ENCODE measurements at regions not wholly inside any gene's neighbourhood (a gene's known extent, or its start where the extent isn't known, plus 50 kb on each side); places are given as distances from the start of the nearest gene placed in this dataset.
"Not testable (repeated sequence)": the region's sequence is repeated elsewhere in the genome, so short reads cannot be mapped to it uniquely, and the experiment has no call there.

DNA sequence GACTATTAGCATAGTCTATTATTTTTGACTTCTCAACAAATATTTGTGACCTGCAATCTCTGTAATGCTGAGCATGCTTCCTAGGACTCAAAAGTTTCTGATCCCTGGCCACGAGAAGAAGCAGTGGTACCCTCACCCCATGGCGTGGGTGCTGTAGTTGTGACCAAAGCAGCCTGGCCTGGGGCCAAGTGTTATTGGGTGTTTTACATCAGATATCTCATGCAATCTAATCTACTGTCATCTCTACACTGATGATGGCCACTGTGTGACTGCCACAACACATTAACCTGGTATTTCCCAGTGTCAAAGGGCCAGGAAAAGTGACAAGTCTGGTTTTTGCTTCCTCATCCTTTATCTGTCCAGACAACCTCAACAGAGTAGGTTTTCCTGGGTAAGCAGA, 80.8 kb upstream of the WIPF1 start:
- no peak overlapping the region for H3K4me3 Mint-ChIP-seq
- peaks cover 23% of the 10 kb centered on the region for H3K4me1 Mint-ChIP-seq
- no peak overlapping the region for H3K27ac Mint-ChIP-seq
- no peaks in the 10 kb centered on the region for H3K27me3 Mint-ChIP-seq
- ATAC-seq = no peak
- no peaks in the 10 kb centered on the region for H3K36me3 Mint-ChIP-seq
- no peaks in the 10 kb centered on the region for H3K9me3 Mint-ChIP-seq

- Mint-ChIP-seq H3K9me3 (peaks cover 4% of the 10 kb centered on the region), H3K4me3 (no peak overlapping the region), H3K4me1 (peaks cover 7% of the 10 kb centered on the region), H3K27ac (no peak overlapping the region), H3K36me3 (peaks cover 7% of the 10 kb centered on the region), H3K27me3 (no peaks in the 10 kb centered on the region)
- no peak for ATAC-seq
Measured at GRCh38 chr2:174675615-174676014, 78.0 kb upstream of the WIPF1 start.

DNA sequence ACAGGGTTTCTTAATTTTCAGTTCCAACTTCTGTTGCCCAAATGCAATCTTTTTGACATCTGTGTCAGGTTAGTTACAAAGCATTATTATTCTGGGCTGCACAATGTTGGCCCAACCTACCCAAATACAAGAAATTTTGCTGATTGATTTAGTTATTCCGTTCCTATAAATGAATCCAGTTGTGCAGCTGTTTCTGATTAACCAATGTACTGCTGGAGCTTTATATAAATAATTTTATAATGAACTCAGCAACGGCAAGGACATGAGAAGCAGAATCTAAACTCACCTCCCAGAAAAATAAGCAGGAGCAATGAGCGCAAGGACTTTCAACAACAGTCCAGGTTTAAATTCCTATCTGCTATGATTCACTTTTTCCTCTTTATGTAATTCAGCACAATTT, 76.3 kb upstream of the WIPF1 start:
- peaks cover 4% of the 10 kb centered on the region for H3K9me3 Mint-ChIP-seq
- peaks cover 7% of the 10 kb centered on the region for H3K36me3 Mint-ChIP-seq
- no peak overlapping the region for H3K27ac Mint-ChIP-seq
- ATAC-seq = no peak
- no peak overlapping the region for H3K4me3 Mint-ChIP-seq
- no peaks in the 10 kb centered on the region for H3K27me3 Mint-ChIP-seq
- H3K4me1 Mint-ChIP-seq = no peaks in the 10 kb centered on the region

- Mint-ChIP-seq H3K27ac (no peak overlapping the region), H3K4me3 (no peak overlapping the region), H3K36me3 (peaks cover 7% of the 10 kb centered on the region), H3K4me1 (no peaks in the 10 kb centered on the region), H3K27me3 (no peaks in the 10 kb centered on the region), H3K9me3 (peaks cover 4% of the 10 kb centered on the region)
- no peak for ATAC-seq
Measured at GRCh38 chr2:174673440-174673839, 75.8 kb upstream of the WIPF1 start.

DNA sequence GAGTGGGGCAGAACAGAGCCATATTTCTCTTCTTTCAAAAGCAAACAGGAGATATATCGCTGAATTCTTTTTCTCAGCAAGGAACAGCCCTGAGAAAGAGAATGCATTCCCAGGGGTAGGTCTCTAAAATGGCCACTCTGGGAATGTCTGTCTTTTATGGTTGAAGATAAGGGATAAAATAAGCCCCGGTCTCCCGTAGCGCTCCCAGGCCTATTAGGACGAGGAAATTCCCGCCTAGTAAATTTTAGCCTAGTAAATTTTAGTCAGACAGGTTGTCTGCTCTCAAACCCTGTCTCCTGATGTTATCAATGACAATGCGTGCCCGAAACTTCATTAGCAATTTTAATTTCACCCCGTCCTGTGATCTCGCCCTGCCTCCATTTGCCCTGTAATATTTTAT, 73.9 kb upstream of the WIPF1 start:
- not testable (repeated sequence) for H3K36me3 Mint-ChIP-seq, H3K9me3 Mint-ChIP-seq, ATAC-seq, H3K4me3 Mint-ChIP-seq, H3K27ac Mint-ChIP-seq, H3K27me3 Mint-ChIP-seq
- peaks cover 14% of the 10 kb centered on the region for H3K4me1 Mint-ChIP-seq

DNA sequence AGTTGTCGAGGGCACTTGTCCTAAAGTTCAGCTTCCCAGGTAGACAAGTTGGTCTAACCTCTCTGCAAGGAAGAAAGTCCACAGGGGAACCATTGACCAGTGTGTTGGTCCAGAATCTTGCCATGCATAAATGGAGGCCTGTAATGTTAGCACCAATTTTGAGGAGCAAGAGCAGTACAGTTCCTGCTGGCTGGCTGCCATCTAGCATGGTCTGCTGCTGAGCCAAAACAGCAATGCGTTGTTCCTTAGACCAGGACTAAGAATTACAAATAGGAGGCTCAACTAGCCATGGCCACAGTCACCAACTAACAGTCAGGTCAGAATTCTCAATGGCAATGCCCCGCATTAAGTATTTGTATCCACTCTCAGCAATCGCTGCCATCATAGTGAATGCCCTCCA, 72.8 kb upstream of the WIPF1 start:
- peaks cover 18% of the 10 kb centered on the region for H3K4me1 Mint-ChIP-seq
- H3K4me3 Mint-ChIP-seq = no peak overlapping the region
- H3K9me3 Mint-ChIP-seq = peaks cover 4% of the 10 kb centered on the region
- peaks cover 7% of the 10 kb centered on the region for H3K36me3 Mint-ChIP-seq
- no peaks in the 10 kb centered on the region for H3K27me3 Mint-ChIP-seq
- H3K27ac Mint-ChIP-seq = no peak overlapping the region
- ATAC-seq = no peak

- Mint-ChIP-seq H3K27me3 (no peaks in the 10 kb centered on the region), H3K4me3 (no peak overlapping the region), H3K36me3 (peaks cover 7% of the 10 kb centered on the region), H3K9me3 (peaks cover 4% of the 10 kb centered on the region), H3K27ac (no peak overlapping the region), H3K4me1 (peaks cover 28% of the 10 kb centered on the region)
- ATAC-seq = no peak
Measured at GRCh38 chr2:174669336-174669735, 71.7 kb upstream of the WIPF1 start.

DNA sequence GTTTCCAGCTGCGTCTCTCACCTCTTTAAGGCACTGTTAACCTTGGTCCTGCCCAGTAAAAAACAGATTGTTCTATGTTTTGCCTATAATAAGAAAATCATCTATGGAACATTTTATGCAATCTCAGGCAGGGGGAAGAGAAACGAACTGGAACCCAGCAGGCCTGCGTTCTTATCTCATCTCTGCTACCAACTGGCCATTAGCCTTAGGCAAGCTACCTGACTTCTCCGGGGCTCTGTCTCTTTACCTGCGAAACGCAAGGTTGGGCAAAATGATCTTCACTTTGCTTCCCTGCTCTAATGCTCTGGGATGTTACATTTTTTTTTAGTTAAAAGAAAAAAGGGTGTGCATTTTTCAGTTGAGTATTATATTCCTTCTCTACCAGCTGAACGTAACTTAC, 70.5 kb upstream of the WIPF1 start:
- H3K9me3 Mint-ChIP-seq = peaks cover 4% of the 10 kb centered on the region
- no peaks in the 10 kb centered on the region for H3K27me3 Mint-ChIP-seq
- peaks cover 7% of the 10 kb centered on the region for H3K36me3 Mint-ChIP-seq
- H3K4me3 Mint-ChIP-seq = no peak overlapping the region
- H3K4me1 Mint-ChIP-seq = peaks cover 38% of the 10 kb centered on the region
- ATAC-seq = no peak
- H3K27ac Mint-ChIP-seq = no peak overlapping the region

- no peak for ATAC-seq
- no peak overlapping the region for H3K4me3 Mint-ChIP-seq
- peaks cover 4% of the 10 kb centered on the region for H3K9me3 Mint-ChIP-seq
- peaks cover 7% of the 10 kb centered on the region for H3K36me3 Mint-ChIP-seq
- no peaks in the 10 kb centered on the region for H3K27me3 Mint-ChIP-seq
- peaks cover 44% of the 10 kb centered on the region for H3K4me1 Mint-ChIP-seq
- H3K27ac Mint-ChIP-seq = no peak overlapping the region
Measured at GRCh38 chr2:174667250-174667860, 69.8 kb upstream of the WIPF1 start.

GRCh38 chr2:174666845-174667244, 69.2 kb upstream of the WIPF1 start:
- peak overlapping the region; percentile 0 for H3K27ac Mint-ChIP-seq

DNA sequence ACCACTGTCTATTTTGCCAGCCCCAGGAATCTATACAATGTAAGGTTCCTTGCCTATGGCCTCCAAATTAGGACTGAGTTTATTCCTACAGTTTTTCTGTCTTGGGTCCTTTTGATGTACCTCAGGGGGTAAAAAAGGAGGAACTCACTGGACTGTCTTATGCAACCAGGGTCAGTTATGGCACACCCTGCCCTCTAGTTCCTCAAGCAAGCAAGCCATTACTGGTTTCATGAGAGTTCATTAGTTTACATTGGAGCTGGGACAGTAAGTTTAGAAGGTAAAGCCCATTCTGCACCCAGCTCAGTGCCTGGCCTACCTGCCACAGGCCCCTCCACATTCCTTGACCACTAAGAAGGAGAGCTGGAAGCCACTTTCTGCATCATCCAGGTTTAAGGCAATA, 68.7 kb upstream of the WIPF1 start:
- Mint-ChIP-seq H3K27ac (peak overlapping the region; percentile 0), H3K36me3 (no peaks in the 10 kb centered on the region), H3K9me3 (no peaks in the 10 kb centered on the region), H3K4me3 (no peak overlapping the region), H3K4me1 (peaks cover 44% of the 10 kb centered on the region), H3K27me3 (no peaks in the 10 kb centered on the region)
- ATAC-seq = no peak

More at GRCh38 chr2:174666845-174667244, 69.2 kb upstream of the WIPF1 start:
- Mint-ChIP-seq H3K4me3 (no peak overlapping the region), H3K9me3 (peaks cover 2% of the 10 kb centered on the region), H3K4me1 (peaks cover 44% of the 10 kb centered on the region), H3K27me3 (no peaks in the 10 kb centered on the region), H3K36me3 (peaks cover 3% of the 10 kb centered on the region)
- no peak for ATAC-seq

DNA sequence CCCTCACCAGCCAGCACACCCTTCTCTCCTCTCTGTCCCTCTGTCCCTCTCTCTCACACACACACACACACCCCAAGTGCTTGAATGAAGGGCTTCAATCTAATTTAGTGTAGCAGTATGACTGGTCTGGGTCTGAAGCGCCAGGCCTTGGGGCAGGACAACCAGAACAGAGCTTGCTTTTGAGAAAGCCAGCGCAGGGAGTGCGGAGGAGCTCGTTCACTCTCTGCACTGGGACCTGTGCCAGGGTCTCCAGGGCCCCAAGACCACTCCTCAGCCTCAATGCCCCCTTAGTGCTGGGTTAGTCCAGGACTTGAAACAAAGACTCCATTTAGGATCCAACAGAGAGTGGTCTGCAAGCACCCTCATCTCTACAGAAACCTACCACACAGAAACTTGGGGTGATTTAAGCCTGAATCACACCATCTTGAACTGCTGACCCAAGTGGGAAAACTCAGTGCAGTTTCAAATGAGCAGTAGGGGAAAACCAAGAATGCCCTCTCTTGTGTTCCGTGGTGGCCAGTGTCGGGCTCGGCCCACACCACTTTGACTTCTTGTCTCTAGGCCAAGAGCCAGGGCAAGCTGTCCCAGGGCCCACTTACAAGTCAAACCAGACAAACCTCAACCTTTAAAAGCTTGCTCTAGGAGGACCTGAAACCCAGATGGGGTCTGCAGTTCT, 66.6 kb upstream of the WIPF1 start:
- peak overlapping the region; percentile 76 for H3K27ac Mint-ChIP-seq
- ATAC-seq = peak; percentile 85
- no peaks in the 10 kb centered on the region for H3K27me3 Mint-ChIP-seq
- peaks cover 51% of the 10 kb centered on the region for H3K4me1 Mint-ChIP-seq
- H3K9me3 Mint-ChIP-seq = no peaks in the 10 kb centered on the region
- H3K36me3 Mint-ChIP-seq = no peaks in the 10 kb centered on the region
- H3K4me3 Mint-ChIP-seq = peak overlapping the region; percentile 25

- Mint-ChIP-seq H3K27ac (peak overlapping the region; percentile 76), H3K4me1 (peaks cover 52% of the 10 kb centered on the region), H3K9me3 (no peaks in the 10 kb centered on the region), H3K27me3 (no peaks in the 10 kb centered on the region), H3K36me3 (no peaks in the 10 kb centered on the region), H3K4me3 (no peak overlapping the region)
- ATAC-seq = no peak
Measured at GRCh38 chr2:174663550-174663949, 65.9 kb upstream of the WIPF1 start.

DNA sequence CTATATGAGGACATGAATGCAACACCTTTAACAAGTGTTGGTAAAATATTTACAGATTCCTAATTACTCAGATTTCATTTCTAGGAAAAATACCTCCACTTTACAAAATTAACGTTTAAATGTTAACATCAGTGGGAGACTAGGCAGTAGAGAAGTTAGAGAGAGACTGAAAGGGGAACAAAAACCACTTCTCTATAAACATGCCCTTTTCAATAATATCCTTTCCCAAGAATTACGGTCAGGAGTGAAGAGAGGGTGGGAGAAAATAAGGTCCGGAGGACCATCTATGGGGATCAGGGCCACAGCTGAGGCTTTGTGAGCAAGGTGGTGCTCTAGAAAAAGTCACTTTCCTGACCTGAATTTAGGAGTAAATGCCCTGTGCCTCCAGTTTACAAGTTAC, 65.3 kb upstream of the WIPF1 start:
- Mint-ChIP-seq H3K4me1 (peaks cover 51% of the 10 kb centered on the region), H3K9me3 (no peaks in the 10 kb centered on the region), H3K36me3 (no peaks in the 10 kb centered on the region), H3K27me3 (no peaks in the 10 kb centered on the region), H3K4me3 (peak overlapping the region; percentile 7), H3K27ac (peak overlapping the region; percentile 76)
- ATAC-seq = peak; percentile 14

DNA sequence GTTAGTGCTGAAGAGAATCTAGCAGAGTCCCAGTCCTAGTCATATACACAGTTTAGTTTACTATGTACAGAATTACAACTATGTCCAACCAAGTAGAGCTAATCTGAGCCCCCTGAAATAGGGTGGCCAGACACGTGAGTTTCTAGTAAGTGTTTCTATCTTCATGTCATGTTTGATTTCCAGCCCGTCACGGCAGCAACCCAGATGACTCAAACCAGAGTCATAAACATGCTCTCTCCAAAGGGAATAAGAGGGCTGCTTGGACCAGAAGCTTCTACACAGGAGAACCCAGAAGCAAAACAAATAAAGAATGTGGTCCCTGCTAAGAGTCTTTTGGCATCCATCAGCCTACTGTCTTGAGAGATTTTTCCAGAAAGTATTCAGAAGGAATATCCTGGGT, 64.9 kb upstream of the WIPF1 start:
- no peaks in the 10 kb centered on the region for H3K9me3 Mint-ChIP-seq
- H3K27me3 Mint-ChIP-seq = no peaks in the 10 kb centered on the region
- H3K4me1 Mint-ChIP-seq = peaks cover 47% of the 10 kb centered on the region
- H3K36me3 Mint-ChIP-seq = no peaks in the 10 kb centered on the region
- H3K27ac Mint-ChIP-seq = peak overlapping the region; percentile 76
- H3K4me3 Mint-ChIP-seq = no peak overlapping the region
- no peak for ATAC-seq

DNA sequence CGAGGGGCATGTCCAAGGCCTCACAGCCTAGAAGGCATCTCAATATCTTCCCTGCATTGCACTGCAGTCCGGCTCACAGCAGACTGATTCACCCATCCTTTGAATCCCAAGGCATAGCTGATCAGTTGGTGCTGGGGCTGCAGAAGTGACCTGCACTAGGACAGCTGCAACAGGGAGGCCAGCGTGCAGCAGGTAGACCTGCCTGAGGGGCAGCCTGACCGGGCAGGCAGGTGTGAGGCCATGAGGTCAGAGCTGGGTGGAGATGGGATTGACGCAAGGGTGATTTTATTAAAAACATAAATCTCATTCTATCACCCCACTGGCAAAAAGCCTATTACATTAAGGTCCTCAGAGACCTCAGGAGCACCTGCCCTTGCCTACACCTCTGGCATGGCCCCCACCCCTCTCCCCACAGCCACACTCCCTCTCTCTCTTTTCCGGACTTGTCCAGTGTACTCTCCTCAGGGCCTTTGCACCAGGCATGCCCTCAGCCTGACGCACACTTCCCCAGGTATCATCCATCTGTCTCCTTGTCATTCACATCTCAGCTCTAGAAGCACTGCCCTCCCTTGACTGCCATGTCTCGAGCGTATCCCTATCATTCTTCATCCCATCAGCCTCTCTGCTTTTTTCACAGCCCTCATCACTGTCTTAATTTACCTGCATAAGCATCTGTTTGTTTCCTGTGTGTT, 63.5 kb upstream of the WIPF1 start:
- Mint-ChIP-seq H3K4me1 (peaks cover 40% of the 10 kb centered on the region), H3K9me3 (no peaks in the 10 kb centered on the region), H3K36me3 (peaks cover 5% of the 10 kb centered on the region), H3K4me3 (no peak overlapping the region), H3K27me3 (no peaks in the 10 kb centered on the region), H3K27ac (no peak overlapping the region)
- ATAC-seq = no peak

Measured in stimulated activated memory B cell treated with anti-CD40 and anti-IgM and Interleukin-4, amounts not matched to agents 10 μg/mL and 1 μg/mL and 100 μg/mL, for 72 hours (primary cell).